Vagina (tissue), 2 donors: ENCODE measurements at regions not wholly inside any gene's neighbourhood (a gene's known extent, or its start where the extent isn't known, plus 50 kb on each side); places are given as distances from the start of the nearest gene placed in this dataset.

ENCODE experiments used
- CTCF ChIP-seq, 3 experiments: fragments of 450-650 bp in 2 of 3; fragments of 200-600 bp in 1 of 3; sonication (generic) in 1 of 3; IDR thresholded peaks; one replicate each; pipeline ENCODE4 v1.5.1; 2017 to 2019; ENCODE audit warnings: antibody characterized with exemption in 3 of 3, mild to moderate bottlenecking in 2 of 3, moderate library complexity in 2 of 3
- POLR2A ChIP-seq, 2 donors: fragments of 450-650 bp; IDR thresholded peaks; one replicate each; pipeline ENCODE4 v1.6.1; 2017; ENCODE audit warnings: antibody characterized with exemption in 2 of 2, mild to moderate bottlenecking in 2 of 2, moderate library complexity in 2 of 2
- POLR2AphosphoS5 ChIP-seq, 2 donors: sonication (generic); formaldehyde crosslinking; IDR thresholded peaks; one replicate each; pipeline ENCODE4 v1.9.0; 2017; ENCODE audit warnings: antibody characterized with exemption in 2 of 2, mild to moderate bottlenecking in 2 of 2, low read depth in 1 of 2; ENCODE audit not compliant: insufficient read depth in 1 of 2

- TF ChIP-seq CTCF (IDR thresholded peaks at IDR 0.05) (no peak), POLR2A (IDR thresholded peaks at IDR 0.05) (no peak), POLR2AphosphoS5 (IDR thresholded peaks at IDR 0.05; ENCODE audit: insufficient read depth in 1 of 2, low read depth in 1 of 2) (no peak)
These were observed 82.3 kb downstream of the GLI2 start for GRCh38 chr2:120817956-120818325.
